ENCODE measurements at regions not wholly inside any gene's neighbourhood (a gene's known extent, or its start where the extent isn't known, plus 50 kb on each side); places are given as distances from the start of the nearest gene placed in this dataset.
"Not testable (repeated sequence)": the region's sequence is repeated elsewhere in the genome, so short reads cannot be mapped to it uniquely, and the experiment has no call there.

GRCh38 chr2:105691947-105692390 is 52.7 kb upstream of the NCK2 start:
- no peak for DNase-seq (ENCODE audit: low read depth)

GRCh38 chr2:105690566-105690965 is 54.1 kb upstream of the NCK2 start:
- no peak for DNase-seq (ENCODE audit: low read depth)

- DNase-seq (ENCODE audit: low read depth): no peak
Measured at GRCh38 chr2:105689484-105689883, 55.2 kb upstream of the NCK2 start.

GRCh38 chr2:105688946-105689345 is 55.8 kb upstream of the NCK2 start:
- DNase-seq (ENCODE audit: low read depth): no peak

- DNase-seq (ENCODE audit: low read depth): no peak
Measured at GRCh38 chr2:105686588-105686987, 58.1 kb upstream of the NCK2 start.

- DNase-seq (ENCODE audit: low read depth): no peak
Measured at GRCh38 chr2:105683011-105683492, 61.7 kb upstream of the NCK2 start.

- no peak for DNase-seq (ENCODE audit: low read depth)
Measured at GRCh38 chr2:105682401-105682800, 62.3 kb upstream of the NCK2 start.

GRCh38 chr2:105681927-105682326 is 62.8 kb upstream of the NCK2 start:
- DNase-seq (ENCODE audit: low read depth): no peak

GRCh38 chr2:105680357-105680756 is 64.4 kb upstream of the NCK2 start:
- DNase-seq (ENCODE audit: low read depth): no peak

GRCh38 chr2:105678346-105678745 is 66.4 kb upstream of the NCK2 start:
- no peak for DNase-seq (ENCODE audit: low read depth)

GRCh38 chr2:105677901-105678300 is 66.8 kb upstream of the NCK2 start:
- DNase-seq (ENCODE audit: low read depth): no peak

GRCh38 chr2:105675841-105676240 is 68.9 kb upstream of the NCK2 start:
- no peak for DNase-seq (ENCODE audit: low read depth)

GRCh38 chr2:105674859-105675541 is 69.7 kb upstream of the NCK2 start:
- DNase-seq (ENCODE audit: low read depth): no peak

- no peak for DNase-seq (ENCODE audit: low read depth)
Measured at GRCh38 chr2:105674401-105674800, 70.3 kb upstream of the NCK2 start.

- DNase-seq (ENCODE audit: low read depth): no peak
Measured at GRCh38 chr2:105671156-105671555, 73.6 kb upstream of the NCK2 start.

- no peak for DNase-seq (ENCODE audit: low read depth)
Measured at GRCh38 chr2:105669384-105669891, 75.3 kb upstream of the NCK2 start.

GRCh38 chr2:105665480-105665879 is 79.2 kb upstream of the NCK2 start:
- no peak for DNase-seq (ENCODE audit: low read depth)

- DNase-seq (ENCODE audit: low read depth): no peak
Measured at GRCh38 chr2:105660489-105660888, 84.2 kb upstream of the NCK2 start.

- not testable (repeated sequence) for DNase-seq (ENCODE audit: low read depth)
Measured at GRCh38 chr2:105655723-105656606, 88.7 kb upstream of the NCK2 start.

- DNase-seq (ENCODE audit: low read depth): no peak
Measured at GRCh38 chr2:105655244-105655643, 89.5 kb upstream of the NCK2 start.

- DNase-seq (ENCODE audit: low read depth): no peak
Measured at GRCh38 chr2:105654474-105655004, 90.2 kb upstream of the NCK2 start.

- DNase-seq (ENCODE audit: low read depth): no peak
Measured at GRCh38 chr2:105653302-105653701, 91.4 kb upstream of the NCK2 start.
